Coronary artery (tissue), 2 donors: ENCODE measurements at regions not wholly inside any gene's neighbourhood (a gene's known extent, or its start where the extent isn't known, plus 50 kb on each side); places are given as distances from the start of the nearest gene placed in this dataset.

Source experiments
- DNase-seq: peaks from one replicate; pipeline ENCODE4 v3.0.0-alpha.2; 2017; ENCODE audit warnings: low spot score
- H3K27ac ChIP-seq, 2 donors: fragments of 200-600 bp; sonication (generic); one replicate each; pipeline ENCODE4 v1.5.1; 2016 to 2019
- H3K4me3 ChIP-seq: fragments of 200-600 bp; sonication (generic); 2 replicates; pipeline ENCODE4 v1.5.1; 2016; ENCODE audit warnings: mild to moderate bottlenecking, moderate library complexity
- TF ChIP-seq, protein P1 (sequence below): fragments of 200-600 bp; sonication (generic); IDR thresholded peaks from one replicate; pipeline ENCODE4 v1.5.1; 2019; ENCODE audit warnings: antibody characterized with exemption

DNA sequence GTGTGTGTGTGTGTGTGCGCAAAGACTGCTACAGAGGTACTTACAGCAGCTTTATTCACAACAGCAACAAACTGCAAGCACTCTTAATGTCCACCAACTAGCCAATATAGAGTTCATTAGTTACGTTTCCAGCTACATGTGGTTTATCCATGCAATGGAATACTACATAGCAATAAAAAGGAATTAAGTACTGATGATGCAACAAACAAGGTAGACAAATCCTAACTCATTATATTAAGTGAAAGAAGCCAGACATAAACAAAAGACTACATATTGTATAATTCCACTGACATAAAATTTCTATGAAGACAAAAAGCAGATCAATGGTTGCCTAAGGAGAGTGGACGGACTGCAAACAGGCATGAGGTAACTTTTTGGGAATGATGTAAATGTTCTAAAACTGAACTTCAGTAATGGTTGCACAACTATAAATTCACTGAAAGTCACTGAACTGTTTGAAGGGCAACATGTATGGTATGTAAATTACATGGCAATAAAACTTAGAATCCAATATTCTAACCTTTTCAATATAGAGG, 433.7 kb downstream of the SHQ1 start:
- Histone ChIP-seq H3K27ac (no peak overlapping the region), H3K4me3 (no peak overlapping the region)
- no peak for DNase-seq
- TF ChIP-seq, protein P1, sequence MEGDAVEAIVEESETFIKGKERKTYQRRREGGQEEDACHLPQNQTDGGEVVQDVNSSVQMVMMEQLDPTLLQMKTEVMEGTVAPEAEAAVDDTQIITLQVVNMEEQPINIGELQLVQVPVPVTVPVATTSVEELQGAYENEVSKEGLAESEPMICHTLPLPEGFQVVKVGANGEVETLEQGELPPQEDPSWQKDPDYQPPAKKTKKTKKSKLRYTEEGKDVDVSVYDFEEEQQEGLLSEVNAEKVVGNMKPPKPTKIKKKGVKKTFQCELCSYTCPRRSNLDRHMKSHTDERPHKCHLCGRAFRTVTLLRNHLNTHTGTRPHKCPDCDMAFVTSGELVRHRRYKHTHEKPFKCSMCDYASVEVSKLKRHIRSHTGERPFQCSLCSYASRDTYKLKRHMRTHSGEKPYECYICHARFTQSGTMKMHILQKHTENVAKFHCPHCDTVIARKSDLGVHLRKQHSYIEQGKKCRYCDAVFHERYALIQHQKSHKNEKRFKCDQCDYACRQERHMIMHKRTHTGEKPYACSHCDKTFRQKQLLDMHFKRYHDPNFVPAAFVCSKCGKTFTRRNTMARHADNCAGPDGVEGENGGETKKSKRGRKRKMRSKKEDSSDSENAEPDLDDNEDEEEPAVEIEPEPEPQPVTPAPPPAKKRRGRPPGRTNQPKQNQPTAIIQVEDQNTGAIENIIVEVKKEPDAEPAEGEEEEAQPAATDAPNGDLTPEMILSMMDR: no peak

DNA sequence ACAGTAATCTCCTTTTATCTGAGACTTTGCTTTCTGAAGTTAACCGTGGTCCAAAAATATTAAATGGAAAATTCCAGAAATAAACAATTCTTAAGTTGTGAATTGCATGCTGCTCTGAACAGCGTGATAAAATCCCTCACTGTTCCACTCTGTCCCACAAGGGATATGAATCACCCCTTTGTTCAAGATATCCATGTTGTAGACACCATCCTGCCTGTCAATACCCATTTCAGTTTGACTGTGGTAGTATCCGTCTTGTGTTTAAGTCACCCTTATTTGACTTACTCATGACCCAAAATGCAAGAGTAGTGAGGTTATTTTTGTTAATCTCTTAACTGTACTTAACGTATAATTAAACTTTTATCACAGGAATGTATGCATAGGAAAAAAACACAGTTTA, 435.0 kb downstream of the SHQ1 start:
- no peak overlapping the region for H3K4me3 ChIP-seq
- H3K27ac ChIP-seq: no peak overlapping the region
- no peak for DNase-seq
- TF ChIP-seq, protein P1: no peak

DNA sequence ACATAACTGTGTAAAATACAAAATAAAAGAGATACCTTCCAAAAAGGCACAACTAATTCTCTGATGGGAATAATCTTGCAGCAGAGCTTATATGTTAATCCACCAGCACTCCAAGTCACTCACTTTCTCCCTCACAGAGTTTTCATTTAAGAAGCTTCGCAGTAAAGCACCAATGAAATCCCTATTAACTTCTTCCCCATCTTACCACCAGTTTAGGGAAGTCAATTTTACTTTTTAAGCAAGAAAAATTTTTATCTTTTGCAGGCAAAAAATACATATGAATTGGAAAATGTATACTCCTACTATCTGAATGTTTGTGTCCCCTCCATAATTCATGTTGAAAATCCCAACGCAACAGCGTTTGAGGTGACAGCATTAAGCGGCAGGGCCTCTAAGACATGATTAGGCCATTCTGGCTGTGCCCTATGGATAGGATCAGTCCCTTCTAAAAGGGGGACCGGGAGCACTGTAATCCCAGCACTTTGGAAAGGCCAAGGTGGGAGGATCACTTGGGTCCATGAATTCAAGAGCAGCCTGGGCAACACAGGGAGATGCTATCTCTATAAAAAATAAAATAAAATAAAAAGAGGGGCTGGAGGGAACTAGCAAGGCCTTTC, 435.8 kb downstream of the SHQ1 start:
- TF ChIP-seq, protein P1: no peak
- no peak for DNase-seq
- Histone ChIP-seq H3K4me3 (no peak overlapping the region), H3K27ac (no peak overlapping the region)

DNA sequence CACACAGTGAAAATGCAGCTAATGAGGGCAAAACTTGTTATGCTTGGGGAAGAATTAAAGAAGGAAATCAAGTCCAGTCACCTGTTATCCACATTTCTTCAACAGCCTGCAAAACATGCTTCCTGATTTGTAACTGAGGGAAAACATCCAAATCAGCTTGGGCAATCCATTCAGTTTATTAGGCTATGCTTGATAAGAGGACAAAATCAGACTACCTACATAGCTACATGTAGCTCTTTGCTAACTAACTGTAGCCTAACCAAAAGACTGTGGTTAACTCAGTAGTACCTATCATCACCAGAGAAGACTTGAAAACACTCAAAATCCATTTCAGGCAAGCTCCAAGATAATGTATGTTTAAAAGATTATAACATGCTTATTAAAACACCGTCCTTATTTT, 436.4 kb downstream of the SHQ1 start:
- DNase-seq: no peak
- Histone ChIP-seq H3K4me3 (no peak overlapping the region), H3K27ac (no peak overlapping the region)
- TF ChIP-seq, protein P1: no peak

DNA sequence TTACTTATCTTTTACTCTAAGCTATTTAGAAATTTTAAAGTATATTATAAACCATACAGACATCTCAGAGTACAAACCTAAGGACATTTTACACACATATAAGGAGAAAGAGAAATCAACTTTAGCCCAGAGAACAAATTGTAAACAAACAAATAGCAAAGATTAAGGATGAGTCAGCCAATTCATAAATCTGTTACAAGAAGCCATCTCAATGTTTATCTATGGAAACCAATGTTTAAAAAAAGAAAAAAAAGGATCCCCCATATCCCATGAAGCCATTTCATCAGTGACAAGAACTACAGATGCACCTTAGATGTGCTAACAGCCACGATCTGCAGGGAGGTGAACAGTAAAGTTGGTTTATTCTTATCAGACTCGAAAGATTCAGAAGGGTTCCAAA, 437.1 kb downstream of the SHQ1 start:
- no peak overlapping the region for H3K4me3 ChIP-seq
- TF ChIP-seq, protein P1: no peak
- no peak for DNase-seq
- no peak overlapping the region for H3K27ac ChIP-seq

DNA sequence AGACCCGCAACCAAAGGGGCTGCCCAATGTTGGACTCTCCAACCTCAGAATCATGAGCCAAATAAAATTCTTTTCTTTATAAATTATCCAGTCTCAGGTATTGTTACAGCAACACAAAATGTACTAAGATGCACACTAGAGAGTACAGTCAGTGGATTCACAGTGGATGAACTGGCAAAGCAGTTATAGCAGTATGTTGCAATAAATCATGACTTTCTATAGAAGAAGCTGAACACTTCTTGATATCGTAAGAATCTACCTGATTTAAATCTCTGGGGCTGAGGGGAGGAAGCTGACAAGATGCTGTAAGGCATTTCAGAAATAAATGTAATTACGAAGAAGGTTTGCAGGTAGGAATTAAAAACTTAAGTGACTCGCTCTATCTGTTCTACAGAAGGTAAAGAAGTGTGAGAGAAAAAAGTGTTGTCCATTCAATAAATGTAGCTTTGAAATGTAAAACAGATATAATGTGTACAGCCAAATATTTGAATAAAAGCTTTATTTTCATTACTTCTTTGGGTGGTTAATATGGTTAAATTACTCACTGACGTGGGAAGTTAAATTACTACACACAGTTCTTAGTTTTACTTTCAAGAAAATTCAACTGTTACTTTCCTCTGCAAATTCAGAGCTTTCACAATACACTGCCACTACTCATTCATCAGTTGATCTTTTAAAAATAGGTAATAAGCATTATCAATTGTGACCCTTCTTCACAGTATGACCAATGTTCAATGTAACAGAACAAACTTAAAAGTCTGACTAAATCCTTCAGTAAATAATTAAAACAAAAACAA, 439.1 kb downstream of the SHQ1 start:
- no peak overlapping the region for H3K27ac ChIP-seq
- no peak overlapping the region for H3K4me3 ChIP-seq
- DNase-seq: no peak
- TF ChIP-seq, protein P1: no peak

DNA sequence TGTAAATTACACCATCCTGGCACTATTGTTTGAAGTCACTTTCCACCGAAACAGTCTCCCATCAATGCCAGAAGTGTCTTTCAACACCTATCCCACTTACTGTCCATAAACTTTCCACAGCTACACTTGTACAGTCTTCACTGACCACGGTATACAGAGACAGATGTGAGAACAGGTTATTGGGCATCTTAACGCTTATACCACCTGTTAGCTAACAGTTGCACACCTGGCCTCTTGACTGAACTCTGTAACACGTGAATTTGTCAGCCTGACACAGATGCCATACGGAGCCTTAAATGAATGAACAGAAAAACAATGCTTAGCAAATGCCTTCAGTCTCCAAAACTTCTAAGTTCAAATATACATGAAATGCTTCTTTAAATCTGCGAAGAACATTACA, 440.5 kb downstream of the SHQ1 start:
- no peak for DNase-seq
- H3K27ac ChIP-seq: no peak overlapping the region
- H3K4me3 ChIP-seq: no peak overlapping the region
- TF ChIP-seq, protein P1: no peak
